Activated CD8-positive, alpha-beta T cell treated with anti-CD3 and anti-CD28 coated beads for 36 hours (primary cell): ENCODE measurements at regions not wholly inside any gene's neighbourhood (a gene's known extent, or its start where the extent isn't known, plus 50 kb on each side); places are given as distances from the start of the nearest gene placed in this dataset.

Experiments
- ATAC-seq: fragments of 200-7000 bp; cut with Tn5 transposase; one replicate; pipeline ENCODE4 v1.10.0; 2021; ENCODE audit warnings: mild to moderate bottlenecking, moderate library complexity
- CTCF ChIA-PET: fragments of 350-600 bp; sonication (Branson Sonifier 250); formaldehyde crosslinking; loops from one replicate; lab custom pipeline; 2021; ENCODE audit warnings: antibody characterized with exemption; lab: Charles Lee
- POLR2A ChIA-PET: fragments of 350-600 bp; sonication (Branson Sonifier 250); formaldehyde crosslinking; loops from one replicate; lab custom pipeline; 2021; ENCODE audit warnings: antibody characterized with exemption; lab: Charles Lee
- DNase-seq: peaks from one replicate; pipeline ENCODE4 v3.0.0-alpha.2; 2020
- H3K27ac Mint-ChIP-seq: one replicate; pipeline ENCODE4 v1.8.0; 2021; ENCODE audit warnings: mild to moderate bottlenecking, mixed read lengths
- H3K27me3 Mint-ChIP-seq: one replicate; pipeline ENCODE4 v1.8.0; 2021; ENCODE audit warnings: mixed read lengths
- H3K36me3 Mint-ChIP-seq: one replicate; pipeline ENCODE4 v1.8.0; 2021; ENCODE audit warnings: low read depth, mixed read lengths
- H3K4me1 Mint-ChIP-seq: one replicate; pipeline ENCODE4 v1.8.0; 2021; ENCODE audit warnings: low read depth, mixed read lengths
- H3K4me3 Mint-ChIP-seq: one replicate; pipeline ENCODE4 v1.8.0; 2021; ENCODE audit warnings: mild to moderate bottlenecking, moderate library complexity, mixed read lengths
- H3K9me3 Mint-ChIP-seq: one replicate; pipeline ENCODE4 v1.8.0; 2021; ENCODE audit warnings: mixed read lengths
- intact Hi-C: fragments of 100-400 bp; cut with micrococcal nuclease; formaldehyde crosslinking; loops from one replicate; pipeline ENCODE4 v1.10.0; 2022
- TF ChIP-seq, protein P1 (sequence below): fragments of 200-600 bp; IDR thresholded peaks from one replicate; pipeline ENCODE4 v1.8.0; 2022; ENCODE audit warnings: antibody characterized with exemption, mild to moderate bottlenecking

GRCh38 chr12:13436182-13436581 lies 239.7 kb downstream of the EMP1 start:
- POLR2A ChIA-PET, result no interaction called here
- TF ChIP-seq, protein P1, sequence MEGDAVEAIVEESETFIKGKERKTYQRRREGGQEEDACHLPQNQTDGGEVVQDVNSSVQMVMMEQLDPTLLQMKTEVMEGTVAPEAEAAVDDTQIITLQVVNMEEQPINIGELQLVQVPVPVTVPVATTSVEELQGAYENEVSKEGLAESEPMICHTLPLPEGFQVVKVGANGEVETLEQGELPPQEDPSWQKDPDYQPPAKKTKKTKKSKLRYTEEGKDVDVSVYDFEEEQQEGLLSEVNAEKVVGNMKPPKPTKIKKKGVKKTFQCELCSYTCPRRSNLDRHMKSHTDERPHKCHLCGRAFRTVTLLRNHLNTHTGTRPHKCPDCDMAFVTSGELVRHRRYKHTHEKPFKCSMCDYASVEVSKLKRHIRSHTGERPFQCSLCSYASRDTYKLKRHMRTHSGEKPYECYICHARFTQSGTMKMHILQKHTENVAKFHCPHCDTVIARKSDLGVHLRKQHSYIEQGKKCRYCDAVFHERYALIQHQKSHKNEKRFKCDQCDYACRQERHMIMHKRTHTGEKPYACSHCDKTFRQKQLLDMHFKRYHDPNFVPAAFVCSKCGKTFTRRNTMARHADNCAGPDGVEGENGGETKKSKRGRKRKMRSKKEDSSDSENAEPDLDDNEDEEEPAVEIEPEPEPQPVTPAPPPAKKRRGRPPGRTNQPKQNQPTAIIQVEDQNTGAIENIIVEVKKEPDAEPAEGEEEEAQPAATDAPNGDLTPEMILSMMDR, result no peak
- H3K36me3 Mint-ChIP-seq, result no peaks in the 10 kb centered on the region
- CTCF ChIA-PET, result no interaction called here
- no peak overlapping the region for H3K4me3 Mint-ChIP-seq
- peaks cover 6% of the 10 kb centered on the region for H3K27me3 Mint-ChIP-seq
- intact Hi-C loops, result no loop called here
- no peaks in the 10 kb centered on the region for H3K9me3 Mint-ChIP-seq
- ATAC-seq, result no peak
- no peaks in the 10 kb centered on the region for H3K4me1 Mint-ChIP-seq
- H3K27ac Mint-ChIP-seq, result no peak overlapping the region
- DNase-seq, result no peak

GRCh38 chr12:13435235-13435933 lies 238.9 kb downstream of the EMP1 start:
- ChIA-PET POLR2A (no interaction called here), CTCF (interaction anchor here (0.8 to 1.0 kb wide), 2 partner anchors 73 to 157 kb away, joined by 3 read pairs; no protein-coding TSS in a partner anchor)
- intact Hi-C loops, result no loop called here
- H3K9me3 Mint-ChIP-seq, result no peaks in the 10 kb centered on the region
- peaks cover 6% of the 10 kb centered on the region for H3K27me3 Mint-ChIP-seq
- ATAC-seq (no peak), DNase-seq (no peak)
- no peak overlapping the region for H3K27ac Mint-ChIP-seq
- H3K36me3 Mint-ChIP-seq, result no peaks in the 10 kb centered on the region
- no peaks in the 10 kb centered on the region for H3K4me1 Mint-ChIP-seq
- no peak overlapping the region for H3K4me3 Mint-ChIP-seq
- TF ChIP-seq, protein P1, result no peak

DNA sequence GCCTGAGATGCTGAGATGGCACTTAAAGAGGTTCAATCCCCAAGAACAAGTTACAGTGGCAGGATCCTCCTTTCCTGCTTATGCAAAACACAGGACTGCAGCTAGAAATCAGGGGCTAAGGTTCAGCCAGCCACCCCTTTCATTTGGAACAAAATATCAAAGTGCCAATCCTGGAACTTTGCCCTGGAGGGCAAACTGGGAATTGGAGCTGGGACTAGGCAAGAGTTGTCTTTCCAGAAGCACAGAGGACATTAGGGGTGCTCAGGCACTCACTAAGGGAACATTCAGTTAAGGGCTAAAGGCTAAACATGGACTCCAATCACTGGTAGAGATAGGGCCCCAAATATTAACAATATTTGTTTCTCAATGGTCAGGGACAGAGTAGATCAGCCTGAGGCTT lies 237.2 kb downstream of the EMP1 start:
- ChIA-PET POLR2A (no interaction called here), CTCF (no interaction called here)
- peaks cover 6% of the 10 kb centered on the region for H3K27me3 Mint-ChIP-seq
- H3K4me1 Mint-ChIP-seq, result no peaks in the 10 kb centered on the region
- TF ChIP-seq, protein P1, result no peak
- DNase-seq, result no peak
- ATAC-seq, result no peak
- intact Hi-C loops, result no loop called here
- H3K27ac Mint-ChIP-seq, result no peak overlapping the region
- H3K36me3 Mint-ChIP-seq, result no peaks in the 10 kb centered on the region
- no peaks in the 10 kb centered on the region for H3K9me3 Mint-ChIP-seq
- no peak overlapping the region for H3K4me3 Mint-ChIP-seq

DNA sequence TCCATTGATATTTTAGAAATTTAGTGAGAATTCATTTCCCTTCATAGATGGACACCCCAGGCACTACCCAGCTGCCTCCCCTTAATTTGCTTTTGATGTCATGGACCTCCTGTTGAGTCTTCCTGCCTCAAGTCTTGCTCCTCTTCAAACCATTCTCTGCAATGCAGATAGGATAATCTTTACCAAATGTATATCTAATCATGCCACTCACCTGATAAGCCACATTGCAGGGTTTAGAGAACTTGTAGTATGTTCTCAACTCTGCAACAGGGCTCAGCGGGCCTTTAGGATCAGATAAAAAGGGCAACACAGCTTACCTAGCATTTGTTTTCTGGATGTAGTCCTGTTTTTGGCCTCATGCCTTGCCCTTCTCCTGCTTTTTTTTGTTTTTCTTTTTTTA lies 234.5 kb downstream of the EMP1 start:
- H3K4me1 Mint-ChIP-seq, result no peaks in the 10 kb centered on the region
- peaks cover 2% of the 10 kb centered on the region for H3K27me3 Mint-ChIP-seq
- ChIA-PET CTCF (interaction anchor here (1.1 to 1.4 kb wide), 3 partner anchors 9 to 153 kb away, joined by 3 to 4 read pairs (median 3); no protein-coding TSS in a partner anchor), POLR2A (no interaction called here)
- H3K4me3 Mint-ChIP-seq, result no peak overlapping the region
- no peaks in the 10 kb centered on the region for H3K9me3 Mint-ChIP-seq
- H3K36me3 Mint-ChIP-seq, result no peaks in the 10 kb centered on the region
- no peak for ATAC-seq
- intact Hi-C loops, result no loop called here
- no peak for DNase-seq
- no peak overlapping the region for H3K27ac Mint-ChIP-seq
- TF ChIP-seq, protein P1, result no peak

GRCh38 chr12:13428538-13429265 lies 232.2 kb downstream of the EMP1 start:
- H3K36me3 Mint-ChIP-seq, result no peaks in the 10 kb centered on the region
- H3K9me3 Mint-ChIP-seq, result no peaks in the 10 kb centered on the region
- peaks cover 2% of the 10 kb centered on the region for H3K27me3 Mint-ChIP-seq
- intact Hi-C loops, result no loop called here
- ChIA-PET CTCF (interaction anchor here (1.6 kb wide), 2 partner anchors 67 to 173 kb away, joined by 5 read pairs; no protein-coding TSS in a partner anchor), POLR2A (no interaction called here)
- TF ChIP-seq, protein P1, result no peak
- no peak overlapping the region for H3K27ac Mint-ChIP-seq
- no peak overlapping the region for H3K4me3 Mint-ChIP-seq
- DNase-seq, result no peak
- ATAC-seq, result no peak
- no peaks in the 10 kb centered on the region for H3K4me1 Mint-ChIP-seq
